ENCODE measurements at regions not wholly inside any gene's neighbourhood (a gene's known extent, or its start where the extent isn't known, plus 50 kb on each side); places are given as distances from the start of the nearest gene placed in this dataset.

DNA sequence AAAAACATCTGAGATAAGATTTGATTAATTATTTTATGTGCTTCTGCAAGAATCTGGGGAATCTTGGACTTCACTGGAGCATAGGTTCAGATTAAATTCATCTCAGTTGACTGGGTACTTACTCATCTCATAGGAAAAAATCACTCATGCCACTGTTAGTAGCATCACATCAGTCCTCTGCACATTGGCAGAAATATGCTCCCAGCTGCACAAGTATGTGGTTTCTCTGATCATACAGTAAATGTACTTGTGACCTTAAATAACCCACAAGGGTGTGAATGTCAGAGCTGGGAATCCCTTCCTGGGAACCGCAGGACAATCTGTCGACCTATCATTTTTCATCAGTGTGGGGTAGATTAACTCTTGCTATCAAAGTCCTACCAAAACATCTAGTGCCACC lies 203.7 kb upstream of the SLC24A2 start:
- no peak overlapping the region for H3K4ac ChIP-seq (replicated peaks; ENCODE audit: insufficient read length, low read depth, low read length)
- no peak overlapping the region for H2BK15ac ChIP-seq (ENCODE audit: low read length)
- H2AFZ ChIP-seq (ENCODE audit: low read length), result no peak overlapping the region
- H4K8ac ChIP-seq (ENCODE audit: extremely low read depth, insufficient read depth, low read length), result no peak overlapping the region
- H3K23ac ChIP-seq (ENCODE audit: insufficient read length), result no peak overlapping the region
- no peak for DNase-seq (ENCODE audit: low read depth in 1 of 2, low spot score in 2 of 2)
- H3K79me2 ChIP-seq (ENCODE audit: control insufficient read depth in 1 of 2, insufficient read depth in 2 of 2, low read length in 2 of 2), result no peaks in the 10 kb centered on the region
- no peak overlapping the region for H3K4me2 ChIP-seq (ENCODE audit: insufficient read depth in 1 of 2, low read depth in 2 of 2, low read length in 2 of 2)
- H3K79me1 ChIP-seq (ENCODE audit: low read depth, low read length), result no peaks in the 10 kb centered on the region
- H3K4me3 ChIP-seq (ENCODE audit: extremely low read depth in 1 of 4, insufficient read depth in 2 of 4, low read depth in 3 of 4, low read length in 4 of 4), result no peak overlapping the region
- no peaks in the 10 kb centered on the region for H4K20me1 ChIP-seq (replicated peaks in 1 of 2; ENCODE audit: control insufficient read depth in 1 of 2, insufficient read depth in 2 of 2, low read length in 2 of 2)
- H3K27ac ChIP-seq (ENCODE audit: low read depth, low read length), result no peak overlapping the region
- no peak overlapping the region for H2BK120ac ChIP-seq (replicated peaks; ENCODE audit: low read depth, low read length)
- H4K5ac ChIP-seq (ENCODE audit: insufficient read length, low read depth, low read length), result no peak overlapping the region
- no peaks in the 10 kb centered on the region for H3K4me1 ChIP-seq (replicated peaks in 1 of 4; ENCODE audit: control insufficient read depth in 3 of 4, insufficient read depth in 4 of 4, low read length in 3 of 4)
- H2BK12ac ChIP-seq (ENCODE audit: low read depth, low read length), result no peak overlapping the region
- no peaks in the 10 kb centered on the region for H3K23me2 ChIP-seq (ENCODE audit: low read depth, low read length)
- ChIA-PET POLR2A (ENCODE audit: partially characterized antibody) (no interaction called here), CTCF (ENCODE audit: partially characterized antibody) (interaction anchor here (1.0 kb wide), 1 partner anchor 46 kb away, joined by 4 read pairs; no protein-coding TSS in a partner anchor)
- WGBS, 2 experiments (ENCODE audit: extremely low coverage in 1 of 2, insufficient coverage in 1 of 2, insufficient read length in 1 of 2, insufficient replicate concordance in 2 of 2, low coverage in 1 of 2, low lambda C conversion rate in 2 of 2, missing lambda C conversion rate in 1 of 2), result 90% methylated on average over 2 of the region's 2 CpGs; no CpG with 5 or more reads in 1 of the 2 experiments
- H3K14ac ChIP-seq (ENCODE audit: insufficient read length), result no peak overlapping the region
- H4K91ac ChIP-seq (replicated peaks; ENCODE audit: insufficient read length, low read length), result no peak overlapping the region
- H3K36me3 ChIP-seq (ENCODE audit: control insufficient read depth in 2 of 4, insufficient read depth in 4 of 4, low read length in 3 of 4), result no peaks in the 10 kb centered on the region
- H2BK20ac ChIP-seq (ENCODE audit: low read length), result no peak overlapping the region
- TF ChIP-seq TEAD4 (IDR thresholded peaks at IDR 0.05; ENCODE audit: low read depth, low read length) (no peak), KDM5A (IDR thresholded peaks at IDR 0.05; ENCODE audit: low read length) (no peak), SIRT6 (IDR thresholded peaks at IDR 0.05; ENCODE audit: low read length) (no peak), GTF2F1 (IDR thresholded peaks at IDR 0.05; ENCODE audit: borderline replicate concordance, low read depth, low read length) (no peak), POLR2A (IDR thresholded peaks at IDR 0.05; ENCODE audit: control extremely low read depth in 1 of 2, low read depth in 2 of 2, low read length in 2 of 2) (no peak), CHD1 (IDR thresholded peaks at IDR 0.05; ENCODE audit: low read depth, low read length) (no peak), CBX8 (IDR thresholded peaks at IDR 0.05; ENCODE audit: borderline replicate concordance, low read depth, low read length) (no peak), GABPA (IDR thresholded peaks at IDR 0.05; ENCODE audit: borderline replicate concordance, insufficient read depth, low read length) (no peak), RNF2 (IDR thresholded peaks at IDR 0.05; ENCODE audit: borderline replicate concordance, low read depth, low read length, missing control alignments, poor library complexity, severe bottlenecking) (no peak), KDM1A (IDR thresholded peaks at IDR 0.05; ENCODE audit: borderline replicate concordance, low read length) (no peak)
- TF ChIP-seq, protein P1, sequence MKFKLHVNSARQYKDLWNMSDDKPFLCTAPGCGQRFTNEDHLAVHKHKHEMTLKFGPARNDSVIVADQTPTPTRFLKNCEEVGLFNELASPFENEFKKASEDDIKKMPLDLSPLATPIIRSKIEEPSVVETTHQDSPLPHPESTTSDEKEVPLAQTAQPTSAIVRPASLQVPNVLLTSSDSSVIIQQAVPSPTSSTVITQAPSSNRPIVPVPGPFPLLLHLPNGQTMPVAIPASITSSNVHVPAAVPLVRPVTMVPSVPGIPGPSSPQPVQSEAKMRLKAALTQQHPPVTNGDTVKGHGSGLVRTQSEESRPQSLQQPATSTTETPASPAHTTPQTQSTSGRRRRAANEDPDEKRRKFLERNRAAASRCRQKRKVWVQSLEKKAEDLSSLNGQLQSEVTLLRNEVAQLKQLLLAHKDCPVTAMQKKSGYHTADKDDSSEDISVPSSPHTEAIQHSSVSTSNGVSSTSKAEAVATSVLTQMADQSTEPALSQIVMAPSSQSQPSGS (IDR thresholded peaks at IDR 0.05; ENCODE audit: low read length), result no peak
- H3K56ac ChIP-seq (replicated peaks; ENCODE audit: insufficient read length, low read depth, low read length), result no peak overlapping the region
- H2AK5ac ChIP-seq (ENCODE audit: low read depth, low read length), result no peak overlapping the region
- H3K18ac ChIP-seq (ENCODE audit: extremely low read depth, low read length), result no peak overlapping the region
- no peak overlapping the region for H3K9ac ChIP-seq (replicated peaks in 1 of 4; ENCODE audit: extremely low read depth in 1 of 4, low read depth in 3 of 4, low read length in 3 of 4)
- no peak overlapping the region for H2BK5ac ChIP-seq (ENCODE audit: low read depth, low read length)
- H3K9me3 ChIP-seq (ENCODE audit: insufficient read depth in 2 of 2, low read depth in 1 of 2, low read length in 1 of 2), result no peaks in the 10 kb centered on the region
- no peak for FAIRE-seq
- no peaks in the 10 kb centered on the region for H3K27me3 ChIP-seq (replicated peaks in 1 of 4; ENCODE audit: control insufficient read depth in 3 of 4, extremely low read depth in 1 of 4, insufficient read depth in 3 of 4, low read length in 3 of 4)

Measured in H1 (cell line).